GM12864 (cell line): ENCODE measurements at regions not wholly inside any gene's neighbourhood (a gene's known extent, or its start where the extent isn't known, plus 50 kb on each side); places are given as distances from the start of the nearest gene placed in this dataset.
"Not testable (repeated sequence)": the region's sequence is repeated elsewhere in the genome, so short reads cannot be mapped to it uniquely, and the experiment has no call there.

ENCODE experiments used
- DNase-seq: peaks from one replicate; pipeline ENCODE4 v3.0.0-alpha.2; 2011; ENCODE audit warnings: low read depth
- H3K4me3 ChIP-seq: 2 replicates; pipeline ENCODE4 v1.5.1; 2011; ENCODE audit warnings: mild to moderate bottlenecking, low read depth, low read length, control low read depth
- TF ChIP-seq, protein P1 (sequence below): IDR thresholded peaks from 2 replicates; pipeline ENCODE4 v1.5.1; 2011; ENCODE audit warnings: low read depth, mild to moderate bottlenecking, moderate library complexity, low read length, control low read depth, inconsistent platforms; ENCODE audit errors: missing control alignments

DNA sequence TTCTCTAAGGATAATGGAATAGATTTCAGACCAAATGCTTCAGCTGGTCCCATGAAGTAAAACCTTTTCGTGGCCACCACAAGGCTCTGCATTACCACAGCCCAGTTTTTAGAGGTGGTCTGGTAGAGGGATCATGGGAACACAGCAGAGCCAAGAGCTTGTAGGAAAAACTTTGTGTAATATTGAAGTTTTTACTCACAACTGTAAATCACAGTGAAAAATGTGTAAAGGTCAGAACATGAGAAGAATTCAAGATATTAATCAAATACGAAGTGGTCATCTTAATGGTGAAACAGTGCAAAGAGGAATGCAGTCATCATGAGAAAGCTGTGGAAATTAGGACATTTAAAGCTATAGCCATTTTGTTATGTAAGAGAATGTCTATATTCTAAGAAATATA lies 197.5 kb downstream of the NPR3 start:
- no peak for DNase-seq
- H3K4me3 ChIP-seq = no peak overlapping the region
- TF ChIP-seq, protein P1, sequence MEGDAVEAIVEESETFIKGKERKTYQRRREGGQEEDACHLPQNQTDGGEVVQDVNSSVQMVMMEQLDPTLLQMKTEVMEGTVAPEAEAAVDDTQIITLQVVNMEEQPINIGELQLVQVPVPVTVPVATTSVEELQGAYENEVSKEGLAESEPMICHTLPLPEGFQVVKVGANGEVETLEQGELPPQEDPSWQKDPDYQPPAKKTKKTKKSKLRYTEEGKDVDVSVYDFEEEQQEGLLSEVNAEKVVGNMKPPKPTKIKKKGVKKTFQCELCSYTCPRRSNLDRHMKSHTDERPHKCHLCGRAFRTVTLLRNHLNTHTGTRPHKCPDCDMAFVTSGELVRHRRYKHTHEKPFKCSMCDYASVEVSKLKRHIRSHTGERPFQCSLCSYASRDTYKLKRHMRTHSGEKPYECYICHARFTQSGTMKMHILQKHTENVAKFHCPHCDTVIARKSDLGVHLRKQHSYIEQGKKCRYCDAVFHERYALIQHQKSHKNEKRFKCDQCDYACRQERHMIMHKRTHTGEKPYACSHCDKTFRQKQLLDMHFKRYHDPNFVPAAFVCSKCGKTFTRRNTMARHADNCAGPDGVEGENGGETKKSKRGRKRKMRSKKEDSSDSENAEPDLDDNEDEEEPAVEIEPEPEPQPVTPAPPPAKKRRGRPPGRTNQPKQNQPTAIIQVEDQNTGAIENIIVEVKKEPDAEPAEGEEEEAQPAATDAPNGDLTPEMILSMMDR = no peak

DNA sequence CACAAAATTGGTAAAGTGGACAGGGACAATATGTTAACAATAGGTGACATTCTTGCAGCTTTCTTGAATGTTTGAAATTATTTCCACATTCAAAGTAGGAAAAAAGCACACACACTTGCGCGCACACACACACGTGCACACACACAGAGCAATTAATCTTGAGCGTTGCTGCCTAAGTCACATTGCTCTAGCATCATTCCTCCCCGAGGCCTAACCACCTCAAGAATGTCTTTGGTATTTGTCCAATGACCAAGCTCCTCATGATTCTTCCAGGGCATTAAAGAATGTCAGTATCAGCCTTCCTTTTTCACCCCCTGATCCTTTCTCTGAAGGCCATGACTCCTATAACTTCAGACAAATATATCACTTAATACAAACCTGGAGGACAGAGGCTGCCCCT lies 198.1 kb downstream of the NPR3 start:
- DNase-seq = no peak
- TF ChIP-seq, protein P1 = no peak
- H3K4me3 ChIP-seq = no peak overlapping the region

DNA sequence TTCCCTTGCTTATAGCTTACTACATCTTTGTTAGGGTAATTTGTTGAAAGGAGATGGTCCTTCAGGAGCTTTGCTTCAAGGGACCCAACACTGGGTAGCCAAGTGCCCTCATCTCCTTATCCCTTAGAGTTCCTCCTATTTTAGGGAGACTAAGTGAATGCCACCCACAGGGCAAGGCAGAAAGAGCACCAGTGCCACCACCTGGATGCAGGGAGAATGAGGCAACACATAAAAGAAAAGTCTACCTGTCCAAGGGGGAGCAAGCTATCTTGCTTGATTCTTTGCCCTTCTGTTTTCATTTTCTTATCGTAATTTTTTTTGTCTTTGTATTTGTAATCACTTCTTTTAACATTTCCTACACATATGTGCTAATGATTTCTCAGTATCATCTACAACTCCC lies 205.5 kb downstream of the NPR3 start:
- DNase-seq = no peak
- TF ChIP-seq, protein P1 = peak; percentile 44
- H3K4me3 ChIP-seq = no peak overlapping the region

DNA sequence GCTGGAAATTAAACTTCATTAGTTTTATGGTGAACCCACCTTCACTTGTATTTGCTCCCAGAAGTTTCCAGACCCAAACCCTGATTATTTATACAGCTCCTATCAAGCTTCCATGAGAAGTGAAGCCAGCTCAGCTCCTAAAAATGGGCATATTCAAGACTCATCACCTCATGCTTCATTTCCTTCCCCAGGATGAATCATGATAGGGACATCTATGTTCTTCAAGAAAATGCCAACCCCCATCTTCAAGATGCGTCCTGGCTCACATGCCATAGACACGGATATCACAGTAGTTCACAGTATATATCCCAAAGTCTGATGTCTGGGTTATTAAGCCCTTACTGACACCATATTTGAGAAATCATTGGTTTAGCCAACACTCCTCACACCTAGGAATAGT lies 217.6 kb downstream of the NPR3 start:
- no peak for DNase-seq
- no peak overlapping the region for H3K4me3 ChIP-seq
- TF ChIP-seq, protein P1 = no peak

DNA sequence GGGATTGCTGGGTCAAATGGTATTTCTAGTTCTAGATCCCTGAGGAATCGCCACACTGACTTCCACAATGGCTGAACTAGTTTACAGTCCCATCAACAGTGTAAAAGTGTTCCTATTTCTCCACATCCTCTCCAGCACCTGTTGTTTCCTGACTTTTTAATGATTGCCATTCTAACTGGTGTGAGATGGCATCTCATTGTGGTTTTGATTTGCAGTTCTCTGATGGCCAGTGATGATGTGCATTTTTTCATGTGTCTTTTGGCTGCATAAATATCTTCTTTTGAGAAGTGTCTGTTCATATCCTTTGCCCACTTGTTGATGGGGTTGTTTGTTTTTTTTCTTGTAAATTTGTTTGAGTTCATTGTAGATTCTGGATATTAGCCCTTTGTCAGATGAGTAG lies 220.3 kb downstream of the NPR3 start:
- not testable (repeated sequence) for DNase-seq, H3K4me3 ChIP-seq

DNA sequence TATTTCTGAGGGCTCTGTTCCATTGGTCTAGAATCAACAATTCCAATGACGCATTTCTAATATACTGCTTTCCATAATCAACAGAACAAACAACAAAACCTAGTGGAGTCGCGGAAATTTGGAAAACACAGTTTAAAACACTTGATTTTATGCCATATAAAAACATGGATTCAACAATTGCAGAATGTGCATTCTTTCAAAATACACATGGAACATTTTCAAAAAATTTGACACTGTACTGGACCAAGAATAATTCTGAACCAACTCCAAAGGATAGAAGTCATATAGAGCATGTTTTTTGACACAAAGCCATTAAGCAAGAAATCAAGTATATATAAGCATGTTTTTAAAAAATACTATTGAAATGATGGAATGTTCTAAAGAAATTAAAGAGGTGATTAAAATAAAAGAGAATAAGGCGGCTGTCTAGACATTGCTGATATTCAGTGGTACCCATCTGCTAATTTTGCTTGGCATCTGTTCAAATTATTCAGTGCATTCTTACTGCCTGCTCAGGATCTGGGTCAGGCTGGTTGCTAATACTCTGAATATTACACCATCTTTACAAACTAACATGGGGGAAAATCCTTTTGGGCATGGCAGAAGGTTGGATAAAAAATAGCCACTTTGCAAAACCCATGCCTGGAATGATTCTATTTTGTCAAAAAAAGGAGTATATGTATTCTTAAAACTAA lies 221.3 kb downstream of the NPR3 start:
- no peak for DNase-seq
- TF ChIP-seq, protein P1 = no peak
- H3K4me3 ChIP-seq = no peak overlapping the region

DNA sequence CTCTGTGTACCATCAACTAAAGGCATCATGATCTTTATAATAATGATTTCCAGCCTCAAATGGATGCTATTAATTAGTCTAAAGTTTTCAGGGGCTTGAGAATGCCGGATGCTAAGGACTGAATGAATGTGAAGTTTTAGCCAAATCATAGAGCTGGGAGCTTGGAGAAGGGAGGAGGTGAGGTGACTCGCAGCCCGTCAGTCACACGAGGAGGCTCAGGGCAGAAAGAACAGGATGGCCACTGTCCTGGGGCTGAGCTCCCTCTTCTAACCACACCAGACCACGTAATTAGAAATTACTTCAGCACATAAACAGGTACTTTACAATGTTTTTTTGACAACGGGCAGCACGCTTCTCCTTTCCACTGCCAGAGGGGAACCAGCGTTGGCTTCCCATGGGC lies 222.6 kb downstream of the NPR3 start:
- no peak overlapping the region for H3K4me3 ChIP-seq
- TF ChIP-seq, protein P1 = no peak
- DNase-seq = no peak
